ENCODE measurements at regions not wholly inside any gene's neighbourhood (a gene's known extent, or its start where the extent isn't known, plus 50 kb on each side); places are given as distances from the start of the nearest gene placed in this dataset.
"Not testable (repeated sequence)": the region's sequence is repeated elsewhere in the genome, so short reads cannot be mapped to it uniquely, and the experiment has no call there.

DNA sequence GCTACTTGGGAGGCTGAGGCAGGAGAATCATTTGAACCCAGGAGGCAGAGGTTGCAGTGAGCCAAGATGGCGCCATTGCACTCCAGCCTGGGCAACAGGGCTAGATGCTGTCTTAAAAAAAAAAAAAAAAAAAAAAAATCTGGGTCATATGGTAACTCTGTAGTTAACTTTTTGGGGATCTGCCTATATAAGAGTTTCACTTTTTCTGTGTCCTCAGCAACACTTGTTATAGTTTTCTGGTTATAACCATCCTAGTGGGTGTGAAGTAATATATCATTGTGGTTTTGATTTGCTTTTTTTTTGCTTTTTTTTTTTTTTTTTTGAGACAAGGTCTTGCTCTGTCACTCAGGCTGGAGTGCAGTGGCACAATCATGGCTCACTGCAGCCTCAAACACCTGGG lies 54.3 kb upstream of the SHB start:
- TF ChIP-seq FOXK1 (CRISPR knock-in tag; IDR thresholded peaks at IDR 0.05); CREB1 (CRISPR knock-in tag; IDR thresholded peaks at IDR 0.05); RORB (CRISPR knock-in tag; IDR thresholded peaks at IDR 0.05); ZNF138 (CRISPR knock-in tag; conservative IDR thresholded peaks at IDR 0.05); MAX (CRISPR knock-in tag; IDR thresholded peaks at IDR 0.05); SP1 (CRISPR knock-in tag; conservative IDR thresholded peaks at IDR 0.05); TP53 (CRISPR knock-in tag; IDR thresholded peaks at IDR 0.05): not testable (repeated sequence)
- TF ChIP-seq, protein P1, sequence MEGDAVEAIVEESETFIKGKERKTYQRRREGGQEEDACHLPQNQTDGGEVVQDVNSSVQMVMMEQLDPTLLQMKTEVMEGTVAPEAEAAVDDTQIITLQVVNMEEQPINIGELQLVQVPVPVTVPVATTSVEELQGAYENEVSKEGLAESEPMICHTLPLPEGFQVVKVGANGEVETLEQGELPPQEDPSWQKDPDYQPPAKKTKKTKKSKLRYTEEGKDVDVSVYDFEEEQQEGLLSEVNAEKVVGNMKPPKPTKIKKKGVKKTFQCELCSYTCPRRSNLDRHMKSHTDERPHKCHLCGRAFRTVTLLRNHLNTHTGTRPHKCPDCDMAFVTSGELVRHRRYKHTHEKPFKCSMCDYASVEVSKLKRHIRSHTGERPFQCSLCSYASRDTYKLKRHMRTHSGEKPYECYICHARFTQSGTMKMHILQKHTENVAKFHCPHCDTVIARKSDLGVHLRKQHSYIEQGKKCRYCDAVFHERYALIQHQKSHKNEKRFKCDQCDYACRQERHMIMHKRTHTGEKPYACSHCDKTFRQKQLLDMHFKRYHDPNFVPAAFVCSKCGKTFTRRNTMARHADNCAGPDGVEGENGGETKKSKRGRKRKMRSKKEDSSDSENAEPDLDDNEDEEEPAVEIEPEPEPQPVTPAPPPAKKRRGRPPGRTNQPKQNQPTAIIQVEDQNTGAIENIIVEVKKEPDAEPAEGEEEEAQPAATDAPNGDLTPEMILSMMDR (IDR thresholded peaks at IDR 0.05) = not testable (repeated sequence)
- TF ChIP-seq, protein P2, sequence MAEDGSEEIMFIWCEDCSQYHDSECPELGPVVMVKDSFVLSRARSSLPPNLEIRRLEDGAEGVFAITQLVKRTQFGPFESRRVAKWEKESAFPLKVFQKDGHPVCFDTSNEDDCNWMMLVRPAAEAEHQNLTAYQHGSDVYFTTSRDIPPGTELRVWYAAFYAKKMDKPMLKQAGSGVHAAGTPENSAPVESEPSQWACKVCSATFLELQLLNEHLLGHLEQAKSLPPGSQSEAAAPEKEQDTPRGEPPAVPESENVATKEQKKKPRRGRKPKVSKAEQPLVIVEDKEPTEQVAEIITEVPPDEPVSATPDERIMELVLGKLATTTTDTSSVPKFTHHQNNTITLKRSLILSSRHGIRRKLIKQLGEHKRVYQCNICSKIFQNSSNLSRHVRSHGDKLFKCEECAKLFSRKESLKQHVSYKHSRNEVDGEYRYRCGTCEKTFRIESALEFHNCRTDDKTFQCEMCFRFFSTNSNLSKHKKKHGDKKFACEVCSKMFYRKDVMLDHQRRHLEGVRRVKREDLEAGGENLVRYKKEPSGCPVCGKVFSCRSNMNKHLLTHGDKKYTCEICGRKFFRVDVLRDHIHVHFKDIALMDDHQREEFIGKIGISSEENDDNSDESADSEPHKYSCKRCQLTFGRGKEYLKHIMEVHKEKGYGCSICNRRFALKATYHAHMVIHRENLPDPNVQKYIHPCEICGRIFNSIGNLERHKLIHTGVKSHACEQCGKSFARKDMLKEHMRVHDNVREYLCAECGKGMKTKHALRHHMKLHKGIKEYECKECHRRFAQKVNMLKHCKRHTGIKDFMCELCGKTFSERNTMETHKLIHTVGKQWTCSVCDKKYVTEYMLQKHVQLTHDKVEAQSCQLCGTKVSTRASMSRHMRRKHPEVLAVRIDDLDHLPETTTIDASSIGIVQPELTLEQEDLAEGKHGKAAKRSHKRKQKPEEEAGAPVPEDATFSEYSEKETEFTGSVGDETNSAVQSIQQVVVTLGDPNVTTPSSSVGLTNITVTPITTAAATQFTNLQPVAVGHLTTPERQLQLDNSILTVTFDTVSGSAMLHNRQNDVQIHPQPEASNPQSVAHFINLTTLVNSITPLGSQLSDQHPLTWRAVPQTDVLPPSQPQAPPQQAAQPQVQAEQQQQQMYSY (CRISPR knock-in tag; IDR thresholded peaks at IDR 0.05) = not testable (repeated sequence)
- TF ChIP-seq, protein P3, sequence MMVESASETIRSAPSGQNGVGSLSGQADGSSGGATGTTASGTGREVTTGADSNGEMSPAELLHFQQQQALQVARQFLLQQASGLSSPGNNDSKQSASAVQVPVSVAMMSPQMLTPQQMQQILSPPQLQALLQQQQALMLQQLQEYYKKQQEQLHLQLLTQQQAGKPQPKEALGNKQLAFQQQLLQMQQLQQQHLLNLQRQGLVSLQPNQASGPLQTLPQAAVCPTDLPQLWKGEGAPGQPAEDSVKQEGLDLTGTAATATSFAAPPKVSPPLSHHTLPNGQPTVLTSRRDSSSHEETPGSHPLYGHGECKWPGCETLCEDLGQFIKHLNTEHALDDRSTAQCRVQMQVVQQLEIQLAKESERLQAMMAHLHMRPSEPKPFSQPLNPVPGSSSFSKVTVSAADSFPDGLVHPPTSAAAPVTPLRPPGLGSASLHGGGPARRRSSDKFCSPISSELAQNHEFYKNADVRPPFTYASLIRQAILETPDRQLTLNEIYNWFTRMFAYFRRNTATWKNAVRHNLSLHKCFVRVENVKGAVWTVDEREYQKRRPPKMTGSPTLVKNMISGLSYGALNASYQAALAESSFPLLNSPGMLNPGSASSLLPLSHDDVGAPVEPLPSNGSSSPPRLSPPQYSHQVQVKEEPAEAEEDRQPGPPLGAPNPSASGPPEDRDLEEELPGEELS (CRISPR knock-in tag; IDR thresholded peaks at IDR 0.05) = not testable (repeated sequence)

All from WTC11 (cell line).